ENCODE measurements at regions not wholly inside any gene's neighbourhood (a gene's known extent, or its start where the extent isn't known, plus 50 kb on each side); places are given as distances from the start of the nearest gene placed in this dataset.

DNA sequence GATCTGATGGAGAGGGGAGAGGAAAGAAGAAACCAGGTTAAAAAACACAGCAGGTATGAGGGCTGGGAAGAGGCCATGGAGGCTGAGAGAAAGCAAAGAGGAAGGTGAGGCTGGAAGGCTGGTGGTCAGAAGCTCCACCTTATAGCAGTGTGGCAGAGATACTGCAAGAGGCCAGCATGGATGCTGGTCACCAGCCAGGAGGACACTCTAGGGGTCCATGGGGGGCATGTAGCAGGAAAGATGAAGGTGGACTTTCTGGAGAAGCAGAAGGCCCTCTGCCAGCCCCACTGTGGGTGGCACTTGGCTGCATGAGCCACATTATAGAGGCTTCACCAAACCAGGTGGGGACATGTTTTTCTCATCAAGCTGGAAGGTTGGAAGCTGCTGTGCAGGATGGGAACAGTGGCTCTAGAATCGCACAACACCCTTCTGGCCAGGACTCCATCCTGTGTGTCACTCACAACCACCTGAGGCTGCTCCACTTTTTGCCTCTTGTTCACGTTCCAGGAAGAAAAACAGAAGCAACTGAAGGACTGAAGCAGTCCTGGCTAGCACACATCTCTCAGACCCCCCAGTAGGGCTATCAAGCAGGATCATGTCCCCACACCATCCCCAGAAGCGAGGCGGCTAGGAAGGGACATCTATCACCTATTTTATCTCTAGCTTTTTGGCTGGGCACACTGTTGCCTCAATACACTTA, 587.5 kb upstream of the MGMT start:
- no peaks in the 10 kb centered on the region for H3K4me1 Mint-ChIP-seq
- H3K27ac Mint-ChIP-seq = no peak overlapping the region
- H3K9me3 Mint-ChIP-seq = peaks cover 3% of the 10 kb centered on the region
- TF ChIP-seq, protein P1, sequence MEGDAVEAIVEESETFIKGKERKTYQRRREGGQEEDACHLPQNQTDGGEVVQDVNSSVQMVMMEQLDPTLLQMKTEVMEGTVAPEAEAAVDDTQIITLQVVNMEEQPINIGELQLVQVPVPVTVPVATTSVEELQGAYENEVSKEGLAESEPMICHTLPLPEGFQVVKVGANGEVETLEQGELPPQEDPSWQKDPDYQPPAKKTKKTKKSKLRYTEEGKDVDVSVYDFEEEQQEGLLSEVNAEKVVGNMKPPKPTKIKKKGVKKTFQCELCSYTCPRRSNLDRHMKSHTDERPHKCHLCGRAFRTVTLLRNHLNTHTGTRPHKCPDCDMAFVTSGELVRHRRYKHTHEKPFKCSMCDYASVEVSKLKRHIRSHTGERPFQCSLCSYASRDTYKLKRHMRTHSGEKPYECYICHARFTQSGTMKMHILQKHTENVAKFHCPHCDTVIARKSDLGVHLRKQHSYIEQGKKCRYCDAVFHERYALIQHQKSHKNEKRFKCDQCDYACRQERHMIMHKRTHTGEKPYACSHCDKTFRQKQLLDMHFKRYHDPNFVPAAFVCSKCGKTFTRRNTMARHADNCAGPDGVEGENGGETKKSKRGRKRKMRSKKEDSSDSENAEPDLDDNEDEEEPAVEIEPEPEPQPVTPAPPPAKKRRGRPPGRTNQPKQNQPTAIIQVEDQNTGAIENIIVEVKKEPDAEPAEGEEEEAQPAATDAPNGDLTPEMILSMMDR (IDR thresholded peaks at IDR 0.05) = no peak
- no peaks in the 10 kb centered on the region for H3K36me3 Mint-ChIP-seq (ENCODE audit: low read depth)
- no peak overlapping the region for H3K4me3 Mint-ChIP-seq
- no peak for DNase-seq
- peaks cover 12% of the 10 kb centered on the region for H3K27me3 Mint-ChIP-seq (ENCODE audit: low read depth, poor library complexity)

DNA sequence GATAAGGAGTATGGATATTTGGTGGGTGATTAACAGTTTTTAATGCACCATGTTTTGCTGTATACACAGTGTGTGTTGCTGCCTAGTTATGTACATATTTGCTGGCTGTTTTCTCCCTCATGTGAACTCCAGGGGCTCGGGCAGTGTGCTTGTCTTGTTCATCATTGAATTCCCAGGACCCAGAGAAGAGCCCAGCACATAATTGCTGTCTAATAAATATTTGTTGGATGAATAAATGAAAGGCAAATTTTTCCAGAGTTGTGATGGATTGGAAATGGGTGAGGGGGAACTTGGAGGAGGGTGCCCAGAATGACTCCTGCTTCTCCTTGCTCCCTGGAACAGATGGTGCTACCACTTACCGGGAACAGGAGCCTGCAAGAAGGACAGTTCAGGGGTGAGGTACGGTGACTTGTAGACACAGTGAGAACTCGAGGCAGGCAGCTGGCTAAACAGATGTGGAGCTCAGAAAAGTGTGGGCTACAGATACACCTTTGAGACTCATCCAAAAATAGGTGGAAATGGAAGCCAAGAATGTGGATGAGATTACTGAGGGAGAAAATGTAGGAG, 586.8 kb upstream of the MGMT start:
- DNase-seq = no peak
- H3K36me3 Mint-ChIP-seq (ENCODE audit: low read depth) = no peaks in the 10 kb centered on the region
- peaks cover 3% of the 10 kb centered on the region for H3K9me3 Mint-ChIP-seq
- TF ChIP-seq, protein P1 (IDR thresholded peaks at IDR 0.05) = no peak
- no peak overlapping the region for H3K27ac Mint-ChIP-seq
- no peaks in the 10 kb centered on the region for H3K4me1 Mint-ChIP-seq
- H3K4me3 Mint-ChIP-seq = no peak overlapping the region
- H3K27me3 Mint-ChIP-seq (ENCODE audit: low read depth, poor library complexity) = peaks cover 12% of the 10 kb centered on the region

DNA sequence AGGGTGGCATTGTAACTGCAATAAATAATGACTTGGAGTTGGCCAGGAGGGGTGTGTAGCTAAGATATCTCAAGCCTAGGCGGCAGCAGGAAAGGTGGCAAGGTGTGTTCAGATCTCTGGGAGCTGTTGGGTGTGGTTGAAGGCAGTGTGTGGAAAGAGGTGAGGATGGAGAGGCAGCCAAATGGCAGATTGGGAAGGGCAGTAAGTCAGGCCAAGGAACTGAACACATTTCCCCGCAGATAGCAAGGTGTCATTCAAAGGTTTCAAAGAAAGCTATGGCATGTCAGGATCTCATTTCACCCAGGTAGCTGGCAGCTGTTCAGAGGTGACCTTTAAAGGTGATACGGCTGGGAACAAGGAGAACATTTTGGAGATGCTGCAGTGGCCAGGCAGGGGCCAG, 586.0 kb upstream of the MGMT start:
- TF ChIP-seq, protein P1 (IDR thresholded peaks at IDR 0.05) = no peak
- Mint-ChIP-seq H3K27me3 (ENCODE audit: low read depth, poor library complexity) (peaks cover 12% of the 10 kb centered on the region), H3K36me3 (ENCODE audit: low read depth) (no peaks in the 10 kb centered on the region), H3K9me3 (peaks cover 3% of the 10 kb centered on the region), H3K27ac (peak overlapping the region; percentile 1), H3K4me3 (no peak overlapping the region), H3K4me1 (no peaks in the 10 kb centered on the region)
- DNase-seq = no peak

DNA sequence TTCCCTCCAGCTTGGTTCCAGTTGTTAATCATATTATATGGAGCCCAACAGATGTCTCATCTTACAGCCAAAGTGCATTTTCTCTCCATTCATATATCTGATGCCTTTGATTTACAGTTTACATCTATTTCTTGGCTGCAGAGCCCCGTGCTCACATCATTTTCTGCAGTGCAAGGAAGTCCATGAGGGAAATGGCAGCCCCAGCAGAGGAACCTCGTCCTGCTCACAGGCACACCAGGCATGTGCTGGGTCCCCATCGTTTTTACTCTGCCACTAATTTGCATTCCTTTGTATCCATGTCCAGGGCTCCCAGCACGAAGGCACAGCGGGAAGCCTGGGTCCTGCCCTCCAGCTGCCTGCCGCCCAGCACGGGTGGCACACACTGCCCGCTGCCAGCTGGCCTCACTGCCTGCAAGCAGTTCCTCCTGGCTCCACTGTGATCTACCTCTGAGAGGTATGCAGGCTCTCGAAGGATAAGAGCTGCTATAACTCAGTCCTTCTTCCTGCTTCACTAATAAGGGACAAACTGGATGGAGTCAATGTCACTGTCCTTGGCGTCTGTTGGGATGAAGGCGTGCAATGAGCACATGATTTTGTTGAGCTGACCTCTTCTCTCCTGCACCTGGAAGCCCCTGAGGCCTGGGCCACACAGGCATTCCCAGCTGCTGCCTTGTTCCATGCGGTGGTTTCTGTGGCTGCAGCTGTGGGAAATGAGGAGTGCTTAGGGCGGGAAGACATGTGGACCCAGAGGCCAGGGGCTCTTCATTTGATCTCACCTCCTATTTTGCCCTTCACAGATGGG, 583.6 kb upstream of the MGMT start:
- Mint-ChIP-seq H3K36me3 (ENCODE audit: low read depth) (peaks cover 3% of the 10 kb centered on the region), H3K27me3 (ENCODE audit: low read depth, poor library complexity) (peaks cover 10% of the 10 kb centered on the region), H3K27ac (no peak overlapping the region), H3K4me1 (no peaks in the 10 kb centered on the region), H3K9me3 (peaks cover 12% of the 10 kb centered on the region), H3K4me3 (no peak overlapping the region)
- TF ChIP-seq, protein P1 (IDR thresholded peaks at IDR 0.05) = no peak
- no peak for DNase-seq

DNA sequence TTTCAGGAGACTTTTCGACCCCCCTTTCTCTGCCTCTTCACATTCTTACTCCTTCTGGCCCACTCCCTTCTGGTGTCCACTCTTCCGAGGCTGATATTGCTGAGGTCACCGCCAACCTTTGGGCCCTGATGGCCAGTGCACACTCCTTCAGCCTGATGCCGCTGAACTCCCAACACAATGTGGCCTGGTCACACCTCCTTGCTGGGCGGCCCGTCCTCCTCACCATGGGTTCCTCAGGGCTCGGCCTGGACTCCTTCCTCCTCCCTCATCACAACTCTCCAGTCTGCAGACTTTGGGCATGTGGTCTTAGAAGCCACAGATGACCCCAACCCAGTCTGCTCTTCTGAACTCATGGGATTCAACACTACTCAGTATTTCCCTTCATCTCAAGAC, 583.0 kb upstream of the MGMT start:
- H3K36me3 Mint-ChIP-seq (ENCODE audit: low read depth) = peaks cover 7% of the 10 kb centered on the region
- no peak overlapping the region for H3K4me3 Mint-ChIP-seq
- no peak for DNase-seq
- TF ChIP-seq, protein P1 (IDR thresholded peaks at IDR 0.05) = no peak
- H3K27ac Mint-ChIP-seq = no peak overlapping the region
- H3K9me3 Mint-ChIP-seq = peaks cover 18% of the 10 kb centered on the region
- no peaks in the 10 kb centered on the region for H3K4me1 Mint-ChIP-seq
- peaks cover 10% of the 10 kb centered on the region for H3K27me3 Mint-ChIP-seq (ENCODE audit: low read depth, poor library complexity)
